ENCODE measurements at regions not wholly inside any gene's neighbourhood (a gene's known extent, or its start where the extent isn't known, plus 50 kb on each side); places are given as distances from the start of the nearest gene placed in this dataset.
"Not testable (repeated sequence)": the region's sequence is repeated elsewhere in the genome, so short reads cannot be mapped to it uniquely, and the experiment has no call there.

GRCh38 chr5:68027519-68027918, 188.0 kb upstream of the PIK3R1 start:
- DNase-seq (ENCODE audit: low read depth in 4 of 4, low spot score in 1 of 4): no peak

GRCh38 chr5:68026092-68026885, 189.3 kb upstream of the PIK3R1 start:
- no peak for DNase-seq (ENCODE audit: low read depth in 4 of 4, low spot score in 1 of 4)

- DNase-seq (ENCODE audit: low read depth in 4 of 4, low spot score in 1 of 4): no peak
Measured at GRCh38 chr5:68024426-68024825, 191.1 kb upstream of the PIK3R1 start.

GRCh38 chr5:68021916-68022315, 193.6 kb upstream of the PIK3R1 start:
- no peak for DNase-seq (ENCODE audit: low read depth in 4 of 4, low spot score in 1 of 4)

- no peak for DNase-seq (ENCODE audit: low read depth in 4 of 4, low spot score in 1 of 4)
Measured at GRCh38 chr5:68021227-68021626, 194.3 kb upstream of the PIK3R1 start.

- not testable (repeated sequence) for DNase-seq (ENCODE audit: low read depth in 4 of 4, low spot score in 1 of 4)
Measured at GRCh38 chr5:68020461-68020969, 195.0 kb upstream of the PIK3R1 start.

- DNase-seq (ENCODE audit: low read depth in 4 of 4, low spot score in 1 of 4): no peak
Measured at GRCh38 chr5:68015381-68016302, 199.9 kb upstream of the PIK3R1 start.

- no peak for DNase-seq (ENCODE audit: low read depth in 4 of 4, low spot score in 1 of 4)
Measured at GRCh38 chr5:68012831-68013230, 202.7 kb upstream of the PIK3R1 start.

- no peak for DNase-seq (ENCODE audit: low read depth in 4 of 4, low spot score in 1 of 4)
Measured at GRCh38 chr5:68012429-68012828, 203.1 kb upstream of the PIK3R1 start.

GRCh38 chr5:68011801-68012200, 203.8 kb upstream of the PIK3R1 start:
- DNase-seq (ENCODE audit: low read depth in 4 of 4, low spot score in 1 of 4): no peak

GRCh38 chr5:68011259-68011760, 204.2 kb upstream of the PIK3R1 start:
- DNase-seq (ENCODE audit: low read depth in 4 of 4, low spot score in 1 of 4): no peak

GRCh38 chr5:68010740-68011139, 204.8 kb upstream of the PIK3R1 start:
- no peak for DNase-seq (ENCODE audit: low read depth in 4 of 4, low spot score in 1 of 4)

- DNase-seq (ENCODE audit: low read depth in 4 of 4, low spot score in 1 of 4): no peak
Measured at GRCh38 chr5:68007451-68007850, 208.1 kb upstream of the PIK3R1 start.

GRCh38 chr5:68002836-68003235, 212.7 kb upstream of the PIK3R1 start:
- no peak for DNase-seq (ENCODE audit: low read depth in 4 of 4, low spot score in 1 of 4)

GRCh38 chr5:68000805-68001204, 214.8 kb upstream of the PIK3R1 start:
- no peak for DNase-seq (ENCODE audit: low read depth in 4 of 4, low spot score in 1 of 4)

- DNase-seq (ENCODE audit: low read depth in 4 of 4, low spot score in 1 of 4): no peak
Measured at GRCh38 chr5:67999391-67999790, 216.2 kb upstream of the PIK3R1 start.

- DNase-seq (ENCODE audit: low read depth in 4 of 4, low spot score in 1 of 4): no peak
Measured at GRCh38 chr5:67998709-67999261, 216.8 kb upstream of the PIK3R1 start.

- no peak for DNase-seq (ENCODE audit: low read depth in 4 of 4, low spot score in 1 of 4)
Measured at GRCh38 chr5:67997892-67998457, 217.6 kb upstream of the PIK3R1 start.

- no peak for DNase-seq (ENCODE audit: low read depth in 4 of 4, low spot score in 1 of 4)
Measured at GRCh38 chr5:67997148-67997547, 218.4 kb upstream of the PIK3R1 start.

- no peak for DNase-seq (ENCODE audit: low read depth in 4 of 4, low spot score in 1 of 4)
Measured at GRCh38 chr5:67996596-67996995, 219.0 kb upstream of the PIK3R1 start.

- no peak for DNase-seq (ENCODE audit: low read depth in 4 of 4, low spot score in 1 of 4)
Measured at GRCh38 chr5:67992923-67993322, 222.6 kb upstream of the PIK3R1 start.
